Vagina (tissue), 2 donors: ENCODE measurements at regions not wholly inside any gene's neighbourhood (a gene's known extent, or its start where the extent isn't known, plus 50 kb on each side); places are given as distances from the start of the nearest gene placed in this dataset.

Experiments used
- DNase-seq, 2 donors: peaks; one replicate each; pipeline ENCODE4 v3.0.0-alpha.2; 2017; ENCODE audit errors: extremely low spot score in 2 of 2
- H3K27ac ChIP-seq: fragments of 200-600 bp; sonication (generic); one replicate; pipeline ENCODE4 v1.5.1; 2019
- H3K27me3 ChIP-seq: fragments of 200-600 bp; sonication (generic); one replicate; pipeline ENCODE4 v1.5.1; 2019
- H3K36me3 ChIP-seq, 2 donors: fragments of 200-600 bp; sonication (generic); one replicate each; pipeline ENCODE4 v1.5.1; 2017 to 2019
- H3K4me1 ChIP-seq: fragments of 200-600 bp; sonication (generic); one replicate; pipeline ENCODE4 v1.5.1; 2019
- H3K4me3 ChIP-seq, 2 donors: fragments of 200-600 bp; sonication (generic); 1 replicate in 1 of 2; 2 replicates in 1 of 2; pipeline ENCODE4 v1.5.1; 2016 to 2019
- H3K9me3 ChIP-seq: fragments of 200-600 bp; sonication (generic); one replicate; pipeline ENCODE4 v1.5.1; 2019
- CTCF ChIP-seq, 3 experiments: fragments of 450-650 bp in 2 of 3; fragments of 200-600 bp in 1 of 3; sonication (generic) in 1 of 3; IDR thresholded peaks; one replicate each; pipeline ENCODE4 v1.5.1; 2017 to 2019; ENCODE audit warnings: antibody characterized with exemption in 3 of 3, mild to moderate bottlenecking in 2 of 3, moderate library complexity in 2 of 3
- POLR2A ChIP-seq, 2 donors: fragments of 450-650 bp; IDR thresholded peaks; one replicate each; pipeline ENCODE4 v1.6.1; 2017; ENCODE audit warnings: antibody characterized with exemption in 2 of 2, mild to moderate bottlenecking in 2 of 2, moderate library complexity in 2 of 2
- POLR2AphosphoS5 ChIP-seq, 2 donors: sonication (generic); formaldehyde crosslinking; IDR thresholded peaks; one replicate each; pipeline ENCODE4 v1.9.0; 2017; ENCODE audit warnings: antibody characterized with exemption in 2 of 2, mild to moderate bottlenecking in 2 of 2, low read depth in 1 of 2; ENCODE audit not compliant: insufficient read depth in 1 of 2
- intact Hi-C: fragments of 100-400 bp; cut with DNase I; formaldehyde crosslinking; loops from one replicate; pipeline ENCODE4 v1.15.1; 2023

GRCh38 chr12:46884362-46884761 lies 58.6 kb upstream of the SLC38A4 start:
- no peaks in the 10 kb centered on the region for H3K27me3 ChIP-seq
- H3K36me3 ChIP-seq: no peaks in the 10 kb centered on the region
- TF ChIP-seq POLR2AphosphoS5 (IDR thresholded peaks at IDR 0.05; ENCODE audit: insufficient read depth in 1 of 2, low read depth in 1 of 2) (no peak), CTCF (IDR thresholded peaks at IDR 0.05) (no peak), POLR2A (IDR thresholded peaks at IDR 0.05) (no peak)
- no peak for DNase-seq
- no peak overlapping the region for H3K27ac ChIP-seq
- intact Hi-C loops: no loop called here
- no peaks in the 10 kb centered on the region for H3K9me3 ChIP-seq
- no peaks in the 10 kb centered on the region for H3K4me1 ChIP-seq
- no peak overlapping the region for H3K4me3 ChIP-seq

GRCh38 chr12:46886541-46887041 lies 60.8 kb upstream of the SLC38A4 start:
- intact Hi-C loops: no loop called here
- no peaks in the 10 kb centered on the region for H3K36me3 ChIP-seq
- H3K9me3 ChIP-seq: no peaks in the 10 kb centered on the region
- no peak overlapping the region for H3K4me3 ChIP-seq
- H3K27me3 ChIP-seq: no peaks in the 10 kb centered on the region
- no peak overlapping the region for H3K27ac ChIP-seq
- H3K4me1 ChIP-seq: no peaks in the 10 kb centered on the region
- TF ChIP-seq CTCF (IDR thresholded peaks at IDR 0.05) (no peak), POLR2AphosphoS5 (IDR thresholded peaks at IDR 0.05; ENCODE audit: insufficient read depth in 1 of 2, low read depth in 1 of 2) (no peak), POLR2A (IDR thresholded peaks at IDR 0.05) (no peak)
- DNase-seq: no peak

- Histone ChIP-seq H3K4me1 (no peaks in the 10 kb centered on the region), H3K27me3 (no peaks in the 10 kb centered on the region), H3K4me3 (no peak overlapping the region), H3K9me3 (no peaks in the 10 kb centered on the region), H3K27ac (no peak overlapping the region), H3K36me3 (no peaks in the 10 kb centered on the region)
- TF ChIP-seq POLR2AphosphoS5 (IDR thresholded peaks at IDR 0.05; ENCODE audit: insufficient read depth in 1 of 2, low read depth in 1 of 2) (no peak), POLR2A (IDR thresholded peaks at IDR 0.05) (no peak), CTCF (IDR thresholded peaks at IDR 0.05) (no peak)
- intact Hi-C loops: no loop called here
- no peak for DNase-seq
These were observed 62.1 kb upstream of the SLC38A4 start for GRCh38 chr12:46887870-46888269.

DNA sequence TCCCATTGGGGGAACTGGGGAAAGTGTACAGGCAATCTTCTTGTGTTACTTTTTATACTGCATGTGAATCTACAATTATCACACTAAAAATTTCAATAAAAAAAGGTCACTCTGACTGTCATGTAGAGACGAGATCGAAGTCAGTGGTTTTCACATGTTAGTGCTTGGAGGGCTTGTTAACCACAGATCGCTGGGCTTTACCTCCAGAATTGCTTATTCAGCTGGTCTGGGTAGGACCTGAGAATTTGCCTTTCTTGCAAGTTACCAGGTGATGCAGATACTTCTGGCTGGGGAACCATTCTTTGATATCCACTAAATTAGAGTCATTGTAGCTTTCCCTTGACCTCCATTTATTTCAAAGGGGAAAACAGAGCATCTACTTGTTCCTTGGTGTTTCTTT lies 62.8 kb upstream of the SLC38A4 start:
- intact Hi-C loops: no loop called here
- Histone ChIP-seq H3K9me3 (no peaks in the 10 kb centered on the region), H3K27ac (no peak overlapping the region), H3K4me1 (no peaks in the 10 kb centered on the region), H3K36me3 (no peaks in the 10 kb centered on the region), H3K27me3 (no peaks in the 10 kb centered on the region), H3K4me3 (no peak overlapping the region)
- no peak for TF ChIP-seq POLR2A (IDR thresholded peaks at IDR 0.05)
- no peak for DNase-seq

DNA sequence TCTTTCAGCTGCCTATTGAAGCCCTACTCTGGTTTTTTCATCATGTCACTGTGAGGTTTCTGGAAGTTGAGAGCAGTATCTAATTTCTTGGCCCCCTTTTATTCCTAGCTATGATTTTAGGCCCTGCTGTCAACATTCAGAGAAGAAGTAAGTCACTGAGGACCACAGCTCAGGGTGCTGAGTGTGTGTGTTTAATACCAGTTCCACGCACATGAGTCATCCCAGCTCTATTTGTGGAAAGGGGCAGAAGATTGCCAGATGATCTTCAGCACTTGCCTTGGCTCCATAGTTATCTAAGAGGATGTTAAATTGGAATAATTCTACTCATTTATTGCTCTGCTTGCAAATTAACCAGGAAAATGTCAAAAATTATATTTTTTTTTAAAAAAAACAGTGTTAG lies 65.5 kb upstream of the SLC38A4 start:
- H3K4me1 ChIP-seq: peaks cover 5% of the 10 kb centered on the region
- no peak for DNase-seq
- H3K27ac ChIP-seq: no peak overlapping the region
- TF ChIP-seq POLR2A (IDR thresholded peaks at IDR 0.05): no peak
- TF ChIP-seq POLR2AphosphoS5 (IDR thresholded peaks at IDR 0.05; ENCODE audit: insufficient read depth in 1 of 2, low read depth in 1 of 2): no peak
- TF ChIP-seq CTCF (IDR thresholded peaks at IDR 0.05): no peak
- no peak overlapping the region for H3K4me3 ChIP-seq
- no peaks in the 10 kb centered on the region for H3K36me3 ChIP-seq
- intact Hi-C loops: no loop called here
- no peaks in the 10 kb centered on the region for H3K9me3 ChIP-seq
- no peaks in the 10 kb centered on the region for H3K27me3 ChIP-seq
